ENCODE measurements at regions not wholly inside any gene's neighbourhood (a gene's known extent, or its start where the extent isn't known, plus 50 kb on each side); places are given as distances from the start of the nearest gene placed in this dataset.
"Not testable (repeated sequence)": the region's sequence is repeated elsewhere in the genome, so short reads cannot be mapped to it uniquely, and the experiment has no call there.

GRCh38 chr3:103512595-103512994 is 1077.8 kb downstream of the ZPLD1 start:
- H3K4me3 ChIP-seq (replicated peaks in 1 of 2; ENCODE audit: low read depth in 2 of 2, low read length in 2 of 2), result no peak overlapping the region
- TF ChIP-seq CTCF (IDR thresholded peaks at IDR 0.05; ENCODE audit: low read depth, low read length), result no peak
- DNase-seq (ENCODE audit: low read depth in 2 of 2), result no peak

GRCh38 chr3:103513003-103513402 is 1078.2 kb downstream of the ZPLD1 start:
- no peak for DNase-seq (ENCODE audit: low read depth in 2 of 2)
- H3K4me3 ChIP-seq (replicated peaks in 1 of 2; ENCODE audit: low read depth in 2 of 2, low read length in 2 of 2), result no peak overlapping the region
- TF ChIP-seq CTCF (IDR thresholded peaks at IDR 0.05; ENCODE audit: low read depth, low read length), result no peak

GRCh38 chr3:103515116-103515515 is 1080.3 kb downstream of the ZPLD1 start:
- TF ChIP-seq CTCF (IDR thresholded peaks at IDR 0.05; ENCODE audit: low read depth, low read length), result no peak
- no peak for DNase-seq (ENCODE audit: low read depth in 2 of 2)
- H3K4me3 ChIP-seq (replicated peaks in 1 of 2; ENCODE audit: low read depth in 2 of 2, low read length in 2 of 2), result no peak overlapping the region

GRCh38 chr3:103516950-103517349 is 1082.1 kb downstream of the ZPLD1 start:
- no peak for TF ChIP-seq CTCF (IDR thresholded peaks at IDR 0.05; ENCODE audit: low read depth, low read length)
- H3K4me3 ChIP-seq (replicated peaks in 1 of 2; ENCODE audit: low read depth in 2 of 2, low read length in 2 of 2), result no peak overlapping the region
- no peak for DNase-seq (ENCODE audit: low read depth in 2 of 2)

- DNase-seq (ENCODE audit: low read depth in 2 of 2); H3K4me3 ChIP-seq (replicated peaks in 1 of 2; ENCODE audit: low read depth in 2 of 2, low read length in 2 of 2): not testable (repeated sequence)
Observed at GRCh38 chr3:103531327-103531726, 1096.5 kb downstream of the ZPLD1 start.

- no peak overlapping the region for H3K4me3 ChIP-seq (replicated peaks in 1 of 2; ENCODE audit: low read depth in 2 of 2, low read length in 2 of 2)
- DNase-seq (ENCODE audit: low read depth in 2 of 2), result no peak
- no peak for TF ChIP-seq CTCF (IDR thresholded peaks at IDR 0.05; ENCODE audit: low read depth, low read length)
Observed at GRCh38 chr3:103532986-103533385, 1098.2 kb downstream of the ZPLD1 start.

- no peak for TF ChIP-seq CTCF (IDR thresholded peaks at IDR 0.05; ENCODE audit: low read depth, low read length)
- no peak overlapping the region for H3K4me3 ChIP-seq (replicated peaks in 1 of 2; ENCODE audit: low read depth in 2 of 2, low read length in 2 of 2)
- DNase-seq (ENCODE audit: low read depth in 2 of 2), result no peak
Observed at GRCh38 chr3:103554451-103554850, 1119.6 kb downstream of the ZPLD1 start.

GRCh38 chr3:103564116-103564515 is 1129.3 kb downstream of the ZPLD1 start:
- DNase-seq (ENCODE audit: low read depth in 2 of 2); H3K4me3 ChIP-seq (replicated peaks in 1 of 2; ENCODE audit: low read depth in 2 of 2, low read length in 2 of 2): not testable (repeated sequence)
